ENCODE measurements at regions not wholly inside any gene's neighbourhood (a gene's known extent, or its start where the extent isn't known, plus 50 kb on each side); places are given as distances from the start of the nearest gene placed in this dataset.
"Not testable (repeated sequence)": the region's sequence is repeated elsewhere in the genome, so short reads cannot be mapped to it uniquely, and the experiment has no call there.

DNA sequence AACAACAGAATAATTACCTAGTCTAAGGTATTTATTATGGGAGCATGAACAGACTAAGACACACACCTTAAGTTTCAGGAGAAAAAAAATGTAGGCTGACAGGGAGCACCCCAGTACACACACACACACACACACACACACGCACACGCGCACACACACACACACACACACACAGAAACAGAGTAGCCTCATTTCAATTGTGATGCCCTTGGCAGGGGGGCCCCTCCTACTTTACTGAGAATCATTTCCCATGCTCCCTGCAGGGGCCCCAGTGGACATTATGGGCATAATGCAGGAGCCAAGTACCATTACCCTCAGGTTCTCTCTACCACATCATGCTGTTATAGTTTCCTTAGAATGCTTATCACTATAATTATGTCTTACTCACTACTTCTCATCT is 104.9 kb downstream of the CDC7 start:
- DNase-seq, result no peak
- Histone ChIP-seq H3K9me3 (no peaks in the 10 kb centered on the region), H3K4me3 (no peak overlapping the region), H3K4me1 (no peaks in the 10 kb centered on the region), H3K36me3 (no peaks in the 10 kb centered on the region), H3K27me3 (no peaks in the 10 kb centered on the region), H3K27ac (no peak overlapping the region)
- WGBS, 2 donors, result 57 to 77% methylated on average over 3 of the region's 3 CpGs
- ATAC-seq (ENCODE audit: low FRiP score in 2 of 2), result no peak
- TF ChIP-seq POLR2A (IDR thresholded peaks at IDR 0.05), result no peak
- TF ChIP-seq POLR2AphosphoS5 (IDR thresholded peaks at IDR 0.05), result no peak
- TF ChIP-seq EP300 (IDR thresholded peaks at IDR 0.05), result no peak
- TF ChIP-seq, protein P1, sequence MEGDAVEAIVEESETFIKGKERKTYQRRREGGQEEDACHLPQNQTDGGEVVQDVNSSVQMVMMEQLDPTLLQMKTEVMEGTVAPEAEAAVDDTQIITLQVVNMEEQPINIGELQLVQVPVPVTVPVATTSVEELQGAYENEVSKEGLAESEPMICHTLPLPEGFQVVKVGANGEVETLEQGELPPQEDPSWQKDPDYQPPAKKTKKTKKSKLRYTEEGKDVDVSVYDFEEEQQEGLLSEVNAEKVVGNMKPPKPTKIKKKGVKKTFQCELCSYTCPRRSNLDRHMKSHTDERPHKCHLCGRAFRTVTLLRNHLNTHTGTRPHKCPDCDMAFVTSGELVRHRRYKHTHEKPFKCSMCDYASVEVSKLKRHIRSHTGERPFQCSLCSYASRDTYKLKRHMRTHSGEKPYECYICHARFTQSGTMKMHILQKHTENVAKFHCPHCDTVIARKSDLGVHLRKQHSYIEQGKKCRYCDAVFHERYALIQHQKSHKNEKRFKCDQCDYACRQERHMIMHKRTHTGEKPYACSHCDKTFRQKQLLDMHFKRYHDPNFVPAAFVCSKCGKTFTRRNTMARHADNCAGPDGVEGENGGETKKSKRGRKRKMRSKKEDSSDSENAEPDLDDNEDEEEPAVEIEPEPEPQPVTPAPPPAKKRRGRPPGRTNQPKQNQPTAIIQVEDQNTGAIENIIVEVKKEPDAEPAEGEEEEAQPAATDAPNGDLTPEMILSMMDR (IDR thresholded peaks at IDR 0.05), result no peak

DNA sequence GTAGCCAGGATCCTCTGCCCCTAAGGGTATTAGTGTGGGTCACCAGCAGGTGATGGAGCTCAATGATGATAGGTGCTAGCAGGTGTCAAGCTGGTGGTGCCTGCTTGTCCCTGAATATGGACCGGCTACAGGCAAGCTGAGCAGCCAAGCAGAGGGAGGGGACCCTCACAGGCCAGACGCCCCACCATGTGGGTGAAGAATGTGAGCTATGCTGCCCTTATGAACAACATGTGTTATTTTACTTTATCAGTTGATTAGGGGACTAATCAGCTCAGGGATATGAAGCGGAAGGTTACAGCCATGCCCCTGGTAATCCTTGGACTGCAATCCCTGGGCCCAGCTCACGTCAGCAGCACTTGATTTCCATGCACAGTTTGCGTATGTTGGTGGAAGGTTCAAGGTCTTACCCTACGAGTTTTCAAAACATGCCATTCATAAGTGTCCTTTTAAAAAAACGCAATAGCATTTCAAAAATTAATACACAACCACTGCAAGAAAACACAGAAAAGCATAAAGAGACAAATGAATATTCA is 106.0 kb downstream of the CDC7 start:
- Histone ChIP-seq H3K9me3 (no peaks in the 10 kb centered on the region), H3K36me3 (no peaks in the 10 kb centered on the region), H3K4me3 (no peak overlapping the region), H3K27ac (no peak overlapping the region), H3K4me1 (peaks cover 0 to under 1% (median 0%) of the 10 kb centered on the region in 4 donors), H3K27me3 (no peaks in the 10 kb centered on the region)
- DNase-seq (no peak), ATAC-seq (ENCODE audit: low FRiP score in 2 of 2) (no peak)
- WGBS, 2 donors, result 75 to 91% methylated on average over 6 to 7 of the region's 7 CpGs
- TF ChIP-seq POLR2AphosphoS5 (IDR thresholded peaks at IDR 0.05) (no peak), EP300 (IDR thresholded peaks at IDR 0.05) (no peak), POLR2A (IDR thresholded peaks at IDR 0.05) (no peak)
- TF ChIP-seq, protein P1 (IDR thresholded peaks at IDR 0.05), result no peak

DNA sequence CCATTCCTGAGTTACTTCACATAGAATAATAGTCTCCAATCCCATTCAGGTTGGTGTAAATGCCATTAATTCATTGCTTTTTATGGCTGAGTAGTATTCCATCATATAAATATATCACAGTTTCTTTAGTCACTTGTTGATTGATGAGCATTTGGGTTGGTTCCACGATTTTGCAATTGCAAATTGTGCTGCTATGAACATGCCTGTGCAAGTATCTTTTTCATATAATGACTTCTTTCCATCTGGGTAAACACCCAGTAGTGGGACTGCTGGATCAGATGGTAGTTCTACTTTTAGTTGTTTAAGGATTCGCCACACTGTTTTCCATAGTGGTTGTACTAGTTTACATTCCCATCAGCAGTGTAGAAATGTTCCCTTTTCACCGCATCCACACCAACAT is 107.0 kb downstream of the CDC7 start:
- DNase-seq; H3K4me1 ChIP-seq; H3K27me3 ChIP-seq; H3K36me3 ChIP-seq; ATAC-seq (ENCODE audit: low FRiP score in 2 of 2); H3K9me3 ChIP-seq; H3K4me3 ChIP-seq; H3K27ac ChIP-seq: not testable (repeated sequence)
- 90% methylated on average over 3 of the region's 3 CpGs for WGBS, 2 donors

DNA sequence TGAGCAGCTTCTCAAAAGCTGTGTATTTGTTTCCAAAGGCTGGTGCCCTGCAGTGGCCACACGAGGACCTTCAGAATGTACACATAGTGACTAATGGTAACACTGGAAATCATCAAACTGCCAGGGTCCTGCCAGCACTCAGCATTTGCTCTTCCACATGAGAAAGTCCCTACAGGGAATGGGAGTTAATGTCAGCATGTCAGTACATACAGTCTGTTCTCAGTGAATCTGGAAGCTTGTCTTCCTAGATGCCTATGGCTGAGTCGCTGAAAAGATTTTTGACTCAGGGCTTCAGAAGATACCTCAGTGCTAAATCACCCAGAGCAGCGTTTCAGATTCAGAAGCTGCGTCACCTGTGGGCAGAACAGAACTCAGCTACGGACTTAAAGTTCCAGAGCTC is 108.2 kb downstream of the CDC7 start:
- DNase-seq (no peak), ATAC-seq (ENCODE audit: low FRiP score in 2 of 2) (no peak)
- peaks cover 0 to 7% (median 0%) of the 10 kb centered on the region in 4 donors for H3K4me1 ChIP-seq
- 93 to 98% methylated on average over 5 of the region's 5 CpGs for WGBS, 2 donors
- H3K36me3 ChIP-seq, result no peaks in the 10 kb centered on the region
- no peaks in the 10 kb centered on the region for H3K9me3 ChIP-seq
- no peak for TF ChIP-seq POLR2A (IDR thresholded peaks at IDR 0.05)
- no peak for TF ChIP-seq POLR2AphosphoS5 (IDR thresholded peaks at IDR 0.05)
- TF ChIP-seq EP300 (IDR thresholded peaks at IDR 0.05), result no peak
- TF ChIP-seq, protein P1 (IDR thresholded peaks at IDR 0.05), result no peak
- no peak overlapping the region for H3K27ac ChIP-seq
- no peak overlapping the region for H3K4me3 ChIP-seq
- H3K27me3 ChIP-seq, result no peaks in the 10 kb centered on the region

DNA sequence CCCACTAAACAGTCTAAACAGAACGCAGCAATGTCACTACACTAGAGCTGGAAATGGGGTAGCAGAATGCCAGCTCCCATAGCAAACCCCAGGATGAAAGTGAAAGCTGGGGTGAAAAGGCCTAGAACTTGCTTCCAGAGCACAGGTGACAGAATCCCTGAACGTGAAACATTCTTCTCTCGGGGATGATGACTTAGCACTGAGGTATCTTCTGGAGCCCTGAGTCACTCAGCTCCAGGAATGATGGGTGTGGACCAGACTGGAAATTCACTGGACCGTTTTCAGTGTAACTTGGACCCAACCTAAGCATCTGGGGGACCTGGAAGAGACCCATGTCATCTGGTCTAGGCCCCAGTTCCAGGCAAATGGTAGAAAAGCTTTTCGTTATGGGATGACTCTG is 108.9 kb downstream of the CDC7 start:
- no peaks in the 10 kb centered on the region for H3K9me3 ChIP-seq
- no peaks in the 10 kb centered on the region for H3K27me3 ChIP-seq
- no peaks in the 10 kb centered on the region for H3K36me3 ChIP-seq
- ATAC-seq (ENCODE audit: low FRiP score in 2 of 2) (peak in 1 of 2 donors; percentile 71), DNase-seq (no peak)
- H3K4me1 ChIP-seq, result peaks cover 0 to 7% (median 0%) of the 10 kb centered on the region in 4 donors
- H3K27ac ChIP-seq, result no peak overlapping the region
- TF ChIP-seq EP300 (IDR thresholded peaks at IDR 0.05), result no peak
- TF ChIP-seq, protein P1 (IDR thresholded peaks at IDR 0.05), result no peak
- no peak for TF ChIP-seq POLR2A (IDR thresholded peaks at IDR 0.05)
- TF ChIP-seq POLR2AphosphoS5 (IDR thresholded peaks at IDR 0.05), result no peak
- WGBS, 2 donors, result 96 to 97% methylated on average over 4 to 5 of the region's 5 CpGs
- no peak overlapping the region for H3K4me3 ChIP-seq

All from upper lobe of left lung (tissue), 6 donors.